HG02870 (cell line): ENCODE measurements at regions not wholly inside any gene's neighbourhood (a gene's known extent, or its start where the extent isn't known, plus 50 kb on each side); places are given as distances from the start of the nearest gene placed in this dataset.

Source experiments
- ATAC-seq: cut with Tn5 transposase; IDR thresholded peaks from one replicate; pipeline ENCODE4 v1.9.1; 2021; ENCODE audit warnings: mild to moderate bottlenecking, moderate library complexity; ENCODE audit not compliant: unreplicated experiment

GRCh38 chr14:38137005-38137404 is 70.7 kb upstream of the SSTR1 start:
- ATAC-seq = no peak

- ATAC-seq = peak; percentile 79
These were observed 69.1 kb upstream of the SSTR1 start for GRCh38 chr14:38138473-38139138.

- ATAC-seq = no peak
These were observed 67.8 kb upstream of the SSTR1 start for GRCh38 chr14:38139926-38140325.

- ATAC-seq = no peak
These were observed 64.5 kb upstream of the SSTR1 start for GRCh38 chr14:38143170-38143569.

DNA sequence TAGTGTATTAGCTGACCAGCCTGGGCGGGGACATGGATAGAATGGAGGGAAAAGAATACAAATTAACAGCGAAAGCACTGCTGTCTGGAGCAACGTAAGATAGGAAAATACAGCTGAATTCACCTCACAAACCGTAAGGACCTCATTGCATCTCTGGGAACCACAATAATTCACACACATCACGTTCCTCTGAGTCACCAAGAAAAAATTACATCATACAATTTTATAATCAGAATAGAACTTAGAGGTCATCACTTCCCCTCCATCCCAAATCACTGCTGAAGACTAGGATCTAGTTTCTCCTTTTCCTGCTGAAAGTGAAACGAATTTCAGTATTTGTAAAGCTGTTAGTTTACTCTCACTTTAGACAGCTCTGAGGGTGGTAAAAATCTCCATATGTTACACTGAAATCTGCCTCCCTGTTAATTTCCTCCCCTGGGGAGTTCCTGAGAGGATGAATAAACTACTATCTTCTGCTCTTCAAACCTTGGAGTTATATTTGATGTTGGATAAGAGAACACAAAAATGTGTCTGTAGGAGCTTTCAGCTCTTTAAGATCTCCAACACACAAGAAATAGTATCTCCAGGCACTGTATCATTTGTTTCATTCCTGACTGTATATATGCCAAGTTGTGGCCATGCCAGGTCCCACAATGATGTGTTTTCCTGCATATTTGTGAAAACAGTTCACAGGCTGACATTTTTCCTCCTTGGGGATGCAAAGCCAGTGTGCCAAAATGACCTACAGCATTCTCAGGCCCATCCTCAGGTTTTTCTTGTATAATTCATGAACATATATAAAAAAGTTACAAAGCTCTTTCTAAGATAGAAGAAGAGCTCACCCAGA is 63.8 kb upstream of the SSTR1 start:
- no peak for ATAC-seq

GRCh38 chr14:38145142-38145541 is 62.6 kb upstream of the SSTR1 start:
- no peak for ATAC-seq

DNA sequence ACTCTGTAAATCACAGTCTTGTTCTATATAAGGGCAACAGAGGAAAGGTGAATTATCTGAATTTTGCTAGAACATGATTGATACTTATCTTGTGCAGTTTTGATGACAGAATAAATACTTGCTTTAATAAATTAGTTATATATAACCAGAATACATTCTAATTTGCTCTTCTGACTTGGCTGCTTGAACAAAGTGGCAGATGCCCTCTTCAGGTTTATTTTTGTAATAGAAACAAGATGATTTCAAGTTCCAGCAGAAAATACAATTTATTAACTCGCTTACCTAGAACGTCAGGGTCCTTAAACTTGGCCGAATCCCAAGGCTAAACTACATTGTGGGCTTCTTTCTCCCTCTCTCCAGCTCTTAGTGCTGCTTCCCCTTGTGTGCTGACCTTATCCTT is 57.6 kb upstream of the SSTR1 start:
- no peak for ATAC-seq
